Fibroblast of skin of abdomen (primary cell): ENCODE measurements at regions not wholly inside any gene's neighbourhood (a gene's known extent, or its start where the extent isn't known, plus 50 kb on each side); places are given as distances from the start of the nearest gene placed in this dataset.

ENCODE experiments used
- DNase-seq: peaks from one replicate; pipeline ENCODE4 v3.0.0-alpha.2; 2013

DNA sequence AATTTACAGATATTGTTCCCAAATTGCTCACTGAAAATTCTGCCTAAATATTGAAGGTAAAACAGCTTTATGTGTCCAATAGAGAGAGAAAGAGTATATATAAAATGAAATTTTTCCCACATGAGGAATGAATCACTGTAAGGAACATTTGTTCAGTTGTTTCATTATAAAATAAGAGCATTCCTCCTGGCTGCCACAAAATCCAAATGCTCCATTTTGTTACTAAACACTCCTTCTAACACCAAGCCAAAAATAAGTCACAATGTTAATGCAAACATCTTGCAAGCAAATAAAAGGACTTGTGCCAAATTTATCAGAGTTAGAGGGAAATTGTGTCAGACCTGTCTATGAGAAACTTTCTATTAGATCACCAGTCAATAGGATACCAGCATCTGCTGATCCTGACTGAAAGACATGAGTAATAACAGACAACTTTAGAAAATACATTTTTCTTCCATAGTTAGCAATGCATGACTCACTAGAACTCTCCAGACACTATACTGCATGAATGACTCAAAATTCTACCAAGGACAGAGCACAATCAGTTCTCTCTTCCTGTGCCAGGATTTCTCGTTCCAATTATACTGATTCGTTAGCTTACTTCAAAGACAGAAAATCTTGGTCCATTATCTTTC lies 83.5 kb upstream of the FNDC3A start:
- DNase-seq: peak; percentile 88

DNA sequence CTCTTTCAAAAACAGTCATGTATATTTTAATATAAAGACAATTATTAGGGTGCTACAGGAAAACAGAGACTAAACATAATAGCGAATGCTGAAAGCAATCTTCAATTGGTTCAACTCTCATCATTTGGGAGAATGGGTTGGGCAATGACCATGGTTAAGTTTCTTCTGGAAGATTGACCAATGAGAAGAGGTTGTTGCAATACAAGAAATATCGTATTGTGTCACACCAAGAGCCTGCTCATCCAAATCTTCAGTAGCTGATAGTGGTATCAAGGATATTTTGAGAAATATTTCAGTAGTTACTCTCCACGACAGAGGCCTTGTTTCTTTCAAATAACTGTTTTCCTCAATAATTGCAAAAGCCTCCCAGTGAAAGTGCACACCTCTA lies 83.0 kb upstream of the FNDC3A start:
- no peak for DNase-seq

DNA sequence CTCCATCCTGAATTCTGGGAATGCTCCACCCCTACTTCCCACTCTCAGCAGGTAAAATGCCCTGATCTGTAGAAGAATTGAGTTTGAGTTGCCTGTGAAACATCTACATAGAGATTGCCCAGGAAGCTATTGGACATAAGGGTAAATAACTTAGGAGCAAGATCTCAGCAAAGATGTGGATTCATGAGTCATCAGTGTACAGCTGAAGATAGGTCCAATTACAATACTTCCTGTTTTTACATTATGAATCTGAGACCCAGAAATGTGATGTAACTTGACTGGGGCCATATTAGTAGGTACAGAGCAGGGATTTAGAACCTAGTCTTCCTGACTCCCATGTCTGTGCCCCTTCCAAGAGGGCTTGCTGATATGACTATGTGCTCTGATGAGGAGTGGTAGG lies 79.4 kb upstream of the FNDC3A start:
- peak; percentile 40 for DNase-seq

DNA sequence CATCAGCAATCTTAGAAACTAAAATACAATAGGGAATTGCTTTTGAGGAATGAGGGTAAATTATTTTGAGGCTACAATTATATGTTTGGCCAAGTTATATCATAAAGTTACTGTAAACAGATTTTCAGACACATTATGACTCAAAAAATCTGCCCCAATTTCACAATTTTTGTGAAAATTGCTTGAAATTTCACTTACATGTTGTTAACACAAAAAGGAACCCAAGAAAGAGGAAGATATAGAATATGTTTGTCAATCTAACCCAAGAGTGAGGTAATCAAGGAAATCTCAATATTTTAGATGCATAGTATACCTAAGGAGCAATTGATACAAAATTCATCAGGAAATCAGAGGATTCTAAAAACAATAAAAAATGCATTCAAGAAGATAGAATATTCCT lies 73.9 kb upstream of the FNDC3A start:
- no peak for DNase-seq

DNA sequence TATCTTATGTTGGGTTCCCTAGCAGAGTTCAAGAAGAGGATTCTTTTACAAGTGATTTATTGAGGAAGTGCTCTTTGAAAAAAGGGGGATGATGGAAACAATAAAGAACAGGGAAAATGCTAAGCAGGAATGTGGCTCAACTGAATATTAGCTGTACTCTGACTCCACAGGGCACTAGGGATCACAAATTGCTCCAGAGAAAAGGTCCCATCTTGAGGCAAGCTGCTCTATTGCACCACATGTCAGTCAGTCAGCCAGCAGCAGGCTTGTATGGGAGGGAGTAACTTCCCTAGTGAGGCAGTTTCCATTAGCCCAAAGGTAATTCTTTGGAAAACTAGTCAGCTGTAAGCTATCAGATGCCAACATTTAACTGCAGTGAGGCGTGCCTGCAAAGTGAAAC lies 73.3 kb upstream of the FNDC3A start:
- no peak for DNase-seq

DNA sequence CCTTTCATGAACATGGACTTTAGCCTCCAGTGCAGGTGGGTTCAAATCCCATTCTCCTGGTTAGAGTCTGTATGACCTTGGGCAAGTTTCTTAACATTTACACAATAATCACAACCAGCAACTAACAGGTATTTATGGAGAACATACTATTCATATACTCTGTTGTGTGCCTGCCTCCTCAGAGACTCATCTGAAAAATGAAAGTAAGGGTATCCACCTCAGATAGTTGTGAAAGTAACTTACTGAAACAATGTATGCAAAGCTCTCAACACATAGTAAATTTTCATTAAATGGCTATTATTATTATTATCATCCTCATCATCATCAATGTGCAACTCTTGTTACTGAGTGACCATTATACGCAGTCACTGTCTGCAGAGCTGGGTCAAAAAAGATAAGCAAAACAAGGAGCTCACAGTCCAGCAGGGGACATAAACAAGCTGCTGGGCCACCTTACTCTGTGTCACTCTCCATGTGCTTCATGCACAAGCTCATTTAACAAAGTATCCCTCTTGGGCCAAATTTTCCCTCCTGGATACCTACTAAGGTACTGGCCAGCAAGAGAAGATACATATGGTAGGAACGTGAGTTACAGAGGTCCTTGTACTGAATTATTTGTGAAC lies 70.9 kb upstream of the FNDC3A start:
- DNase-seq: no peak

DNA sequence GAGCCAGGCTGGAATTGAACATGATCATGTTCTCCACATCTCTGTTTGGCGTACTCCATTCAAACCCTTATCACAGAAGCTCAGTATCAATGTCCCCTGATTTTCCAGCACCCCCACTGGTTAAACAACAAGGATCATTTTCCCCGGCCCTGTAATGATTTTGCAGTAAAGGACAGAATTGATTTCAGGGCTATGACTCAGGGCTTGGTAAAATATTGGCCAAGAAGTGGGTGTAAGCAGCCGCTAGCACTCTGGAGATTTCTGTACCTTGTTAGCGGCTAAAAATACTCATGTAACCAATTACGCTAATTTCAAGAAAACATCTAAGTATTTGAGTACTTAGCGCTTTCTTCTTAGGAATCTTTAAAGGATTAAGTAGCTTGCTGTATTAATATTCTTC lies 69.5 kb upstream of the FNDC3A start:
- DNase-seq: no peak

DNA sequence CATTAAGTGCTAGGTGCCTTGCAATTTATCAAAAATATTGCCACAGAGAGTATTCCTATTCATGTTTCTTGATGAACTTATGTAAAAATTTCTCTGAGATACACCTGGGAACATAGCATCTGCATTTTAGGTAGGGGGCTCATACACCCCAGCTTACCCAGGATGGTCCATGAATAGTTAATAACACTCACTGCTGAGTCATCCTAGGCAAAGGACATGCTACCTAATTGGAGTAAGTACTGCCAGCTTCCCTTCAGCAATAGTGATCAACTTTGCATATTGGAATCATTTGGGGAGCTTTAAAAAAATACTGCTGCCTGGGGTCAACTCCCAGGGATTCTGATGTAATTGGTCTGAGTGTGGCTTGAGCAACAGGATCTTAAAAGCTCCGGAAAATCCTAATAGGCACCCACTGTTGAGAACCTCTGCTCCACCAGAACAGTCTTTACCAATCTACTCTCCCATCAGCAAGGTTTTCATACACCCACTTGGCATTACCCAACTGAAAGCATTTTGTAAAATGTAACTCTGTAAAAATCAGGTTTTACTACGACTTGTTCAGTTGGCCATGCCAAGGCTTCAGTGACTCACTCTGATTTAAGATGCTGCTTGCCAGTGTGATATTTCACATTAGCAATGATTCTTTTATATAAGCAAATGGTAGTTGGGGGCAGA lies 67.2 kb upstream of the FNDC3A start:
- no peak for DNase-seq

DNA sequence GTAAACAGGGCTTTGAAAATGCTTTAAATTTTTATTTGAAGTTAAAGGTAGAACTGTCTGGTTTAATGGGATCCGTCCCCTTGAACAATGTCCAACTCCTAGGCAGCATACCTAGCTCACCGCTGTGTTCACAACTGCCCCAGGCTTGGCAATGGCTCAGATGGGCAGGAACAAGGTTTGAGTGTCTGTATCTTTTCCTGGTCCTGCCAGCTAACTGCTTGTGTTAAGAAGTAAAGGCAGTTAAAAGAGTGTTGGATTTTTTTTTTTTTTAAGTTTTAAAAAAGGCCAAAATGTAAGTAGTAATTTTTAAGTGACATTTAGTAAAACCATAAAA lies 66.7 kb upstream of the FNDC3A start:
- no peak for DNase-seq

DNA sequence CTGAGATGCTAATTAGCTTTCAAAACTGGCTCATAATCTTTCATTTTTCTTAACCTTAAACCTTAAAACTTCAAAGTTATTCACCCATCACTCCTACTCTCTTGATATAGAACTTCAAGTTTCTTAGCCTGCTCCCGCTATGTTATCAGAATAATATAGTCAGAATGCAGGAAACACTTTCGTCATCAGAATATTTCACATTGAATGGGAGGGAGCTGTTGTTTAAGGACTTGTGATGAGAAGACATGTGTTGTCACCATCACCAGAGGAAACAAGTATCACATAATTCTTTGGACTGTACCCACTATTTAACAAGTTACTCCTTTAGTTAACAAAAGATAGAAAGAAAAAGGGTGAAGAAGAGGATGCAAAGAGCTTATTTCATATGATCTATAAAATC lies 65.0 kb upstream of the FNDC3A start:
- DNase-seq: no peak

DNA sequence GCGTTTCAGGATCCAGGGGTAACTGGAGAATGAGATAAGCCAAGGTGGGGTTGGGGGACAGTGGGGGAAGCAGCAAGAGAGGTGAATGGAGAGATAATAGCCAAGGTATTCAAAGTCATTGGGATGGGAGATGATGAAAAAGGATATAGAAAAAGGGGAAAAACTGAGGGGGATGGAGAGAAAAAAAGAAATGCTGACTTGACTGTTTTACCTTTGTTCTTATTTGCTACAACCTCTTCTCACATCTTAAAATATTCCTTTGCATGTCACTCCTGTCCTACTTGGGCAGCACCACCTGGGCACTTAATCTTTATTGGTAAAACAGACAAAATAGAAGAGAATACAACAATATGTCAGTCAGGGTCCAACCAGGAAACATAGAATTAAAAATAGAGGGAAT lies 56.0 kb upstream of the FNDC3A start:
- DNase-seq: no peak

DNA sequence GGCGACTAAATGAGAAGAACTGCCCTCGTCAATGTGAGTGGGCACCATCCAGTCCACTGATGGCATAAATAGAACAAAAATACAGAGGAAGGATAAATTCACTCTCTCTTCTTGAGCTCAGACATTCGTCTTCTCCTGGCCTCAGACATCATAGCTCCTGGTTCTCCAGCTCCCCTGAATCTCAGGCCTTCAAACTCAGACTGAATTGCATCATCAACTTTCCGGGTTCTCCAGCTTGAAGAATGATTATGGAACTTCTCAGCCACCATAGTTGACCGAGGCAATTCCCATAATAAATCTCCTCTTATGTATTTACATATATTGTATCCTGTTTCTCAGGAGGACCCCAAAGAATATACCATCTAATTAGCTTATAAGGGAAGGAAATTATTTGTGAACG lies 55.0 kb upstream of the FNDC3A start:
- no peak for DNase-seq

DNA sequence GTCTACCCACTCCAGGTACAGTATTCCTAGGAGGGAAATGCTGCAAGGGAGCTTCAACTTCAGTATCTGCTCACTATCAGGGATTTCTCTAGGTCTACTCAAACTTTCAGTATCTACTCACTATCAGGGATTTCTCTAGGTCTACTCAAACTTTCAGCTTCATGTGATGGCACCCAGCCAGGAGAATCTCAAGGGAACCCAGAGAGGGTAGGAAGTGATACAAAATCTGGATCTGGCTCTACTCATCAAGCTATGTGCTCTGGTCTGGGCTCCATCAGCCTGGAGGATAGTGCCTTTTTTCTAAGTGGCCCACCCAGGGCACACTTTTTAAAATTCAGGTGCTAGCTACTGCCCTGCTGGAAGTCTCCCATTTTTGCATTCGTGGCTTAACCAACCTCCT lies 52.3 kb upstream of the FNDC3A start:
- no peak for DNase-seq

DNA sequence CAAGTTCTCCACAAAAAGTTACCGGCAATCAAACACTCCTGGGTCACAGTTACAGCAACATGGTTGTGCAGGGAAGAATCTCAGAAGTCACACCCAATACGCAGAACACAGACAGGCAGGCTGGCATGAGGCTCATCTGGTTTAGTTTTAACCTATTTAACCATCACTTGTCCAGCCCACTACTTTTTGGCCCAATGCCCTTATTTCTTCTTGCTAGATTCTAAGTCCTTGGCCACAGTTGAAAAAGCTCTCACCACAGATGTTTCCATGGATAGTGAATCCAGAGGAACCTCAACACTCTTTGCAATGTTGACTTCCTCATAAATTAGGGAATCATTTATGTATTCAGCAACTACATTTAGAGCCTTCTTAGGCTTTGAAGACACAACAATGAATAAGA lies 50.7 kb upstream of the FNDC3A start:
- no peak for DNase-seq
